ENCODE measurements at regions not wholly inside any gene's neighbourhood (a gene's known extent, or its start where the extent isn't known, plus 50 kb on each side); places are given as distances from the start of the nearest gene placed in this dataset.
A peak's percentile ranks its signal among the peaks of the same experiment; 100 is the strongest.

DNA sequence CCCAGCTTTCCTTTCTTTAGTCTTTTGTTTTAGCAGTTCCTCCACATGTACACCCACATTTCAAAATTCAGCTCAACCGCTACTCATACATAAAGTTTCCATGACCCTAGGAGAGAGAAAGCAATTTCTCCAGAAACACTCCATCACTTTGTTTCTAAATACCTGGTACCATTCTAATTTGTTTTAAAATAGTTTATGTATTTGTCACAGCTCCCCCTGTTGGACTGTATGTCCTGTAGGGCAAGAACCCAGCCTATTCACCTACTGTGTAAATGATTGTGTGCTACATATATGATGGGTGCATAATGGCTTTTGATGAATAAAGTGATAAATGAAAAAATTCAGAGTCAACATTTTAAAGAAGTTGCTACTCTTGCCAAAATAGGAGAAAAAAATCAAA lies 139.1 kb downstream of the COX7C start:
- TF ChIP-seq CTCF (IDR thresholded peaks at IDR 0.05) (peak; percentile 29), EZH2 (IDR thresholded peaks at IDR 0.05) (no peak), EZH2phosphoT487 (IDR thresholded peaks at IDR 0.05) (no peak)
